ENCODE measurements at regions not wholly inside any gene's neighbourhood (a gene's known extent, or its start where the extent isn't known, plus 50 kb on each side); places are given as distances from the start of the nearest gene placed in this dataset.

- TF ChIP-seq POLR2AphosphoS5 (IDR thresholded peaks at IDR 0.05; ENCODE audit: low read depth, low read length): no peak
- no peak for TF ChIP-seq TAF1 (IDR thresholded peaks at IDR 0.05; ENCODE audit: borderline replicate concordance, insufficient read depth, low read length)
- TF ChIP-seq REST (IDR thresholded peaks at IDR 0.05; ENCODE audit: insufficient read depth in 1 of 2, low read depth in 2 of 2, low read length in 2 of 2): no peak
Measured at GRCh38 chr3:139251529-139251928, 92.3 kb upstream of the MRPS22 start.
